Kidney epithelial cell (primary cell): ENCODE measurements at regions not wholly inside any gene's neighbourhood (a gene's known extent, or its start where the extent isn't known, plus 50 kb on each side); places are given as distances from the start of the nearest gene placed in this dataset.

ENCODE experiments used
- DNase-seq: peaks from one replicate; pipeline ENCODE4 v3.0.0-alpha.2; 2010; ENCODE audit warnings: low read depth
- H3K27me3 ChIP-seq: 2 replicates; pipeline ENCODE4 v1.6.0; 2011; ENCODE audit warnings: low read length; ENCODE audit not compliant: control insufficient read depth, insufficient read depth
- H3K36me3 ChIP-seq: 2 replicates; pipeline ENCODE4 v1.5.1; 2011; ENCODE audit warnings: low read length; ENCODE audit not compliant: control insufficient read depth, insufficient read depth
- H3K4me3 ChIP-seq: 2 replicates; pipeline ENCODE4 v1.5.1; 2011; ENCODE audit warnings: low read depth, mild to moderate bottlenecking, control low read depth, low read length
- TF ChIP-seq, protein P1 (sequence below): IDR thresholded peaks from 2 replicates; pipeline ENCODE4 v1.5.1; 2011; ENCODE audit warnings: mild to moderate bottlenecking, moderate library complexity, low read length, control low read depth, inconsistent platforms; ENCODE audit not compliant: insufficient read depth, poor library complexity, severe bottlenecking

DNA sequence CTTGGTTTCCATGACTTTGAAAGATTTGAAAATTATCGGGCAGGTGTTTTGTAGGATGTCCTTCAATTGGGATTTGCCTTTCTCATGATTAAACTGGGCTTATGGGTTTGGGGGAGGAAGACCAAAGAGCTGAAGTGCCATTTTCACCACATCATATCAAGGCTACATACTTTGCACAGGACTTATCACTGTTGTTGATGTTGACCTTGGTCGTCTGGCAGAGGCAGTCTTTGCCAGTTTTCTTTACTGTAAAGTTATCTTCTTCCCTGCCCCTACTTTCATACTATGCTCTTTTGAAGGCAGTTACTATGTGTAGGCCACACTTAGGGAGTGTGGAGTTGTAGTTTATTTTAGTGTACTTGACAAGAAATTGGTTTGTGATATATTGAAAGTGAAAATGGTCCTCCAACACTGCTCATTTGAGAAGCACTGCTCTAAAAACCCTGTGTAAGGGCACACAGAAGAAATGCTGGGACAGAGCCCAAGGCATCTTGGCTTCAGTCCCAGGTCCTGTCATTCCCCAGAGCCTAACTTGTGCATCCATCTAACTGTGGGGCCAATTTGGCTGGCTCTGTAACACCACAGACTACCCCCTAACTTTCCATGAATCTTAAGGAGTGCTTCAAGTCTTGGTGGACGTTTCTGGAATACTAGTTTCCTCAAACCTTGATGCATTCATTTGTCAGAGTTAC is 384.9 kb downstream of the KCNRG start:
- TF ChIP-seq, protein P1, sequence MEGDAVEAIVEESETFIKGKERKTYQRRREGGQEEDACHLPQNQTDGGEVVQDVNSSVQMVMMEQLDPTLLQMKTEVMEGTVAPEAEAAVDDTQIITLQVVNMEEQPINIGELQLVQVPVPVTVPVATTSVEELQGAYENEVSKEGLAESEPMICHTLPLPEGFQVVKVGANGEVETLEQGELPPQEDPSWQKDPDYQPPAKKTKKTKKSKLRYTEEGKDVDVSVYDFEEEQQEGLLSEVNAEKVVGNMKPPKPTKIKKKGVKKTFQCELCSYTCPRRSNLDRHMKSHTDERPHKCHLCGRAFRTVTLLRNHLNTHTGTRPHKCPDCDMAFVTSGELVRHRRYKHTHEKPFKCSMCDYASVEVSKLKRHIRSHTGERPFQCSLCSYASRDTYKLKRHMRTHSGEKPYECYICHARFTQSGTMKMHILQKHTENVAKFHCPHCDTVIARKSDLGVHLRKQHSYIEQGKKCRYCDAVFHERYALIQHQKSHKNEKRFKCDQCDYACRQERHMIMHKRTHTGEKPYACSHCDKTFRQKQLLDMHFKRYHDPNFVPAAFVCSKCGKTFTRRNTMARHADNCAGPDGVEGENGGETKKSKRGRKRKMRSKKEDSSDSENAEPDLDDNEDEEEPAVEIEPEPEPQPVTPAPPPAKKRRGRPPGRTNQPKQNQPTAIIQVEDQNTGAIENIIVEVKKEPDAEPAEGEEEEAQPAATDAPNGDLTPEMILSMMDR, result no peak
- H3K4me3 ChIP-seq, result no peak overlapping the region
- no peaks in the 10 kb centered on the region for H3K27me3 ChIP-seq
- H3K36me3 ChIP-seq, result no peaks in the 10 kb centered on the region
- no peak for DNase-seq

DNA sequence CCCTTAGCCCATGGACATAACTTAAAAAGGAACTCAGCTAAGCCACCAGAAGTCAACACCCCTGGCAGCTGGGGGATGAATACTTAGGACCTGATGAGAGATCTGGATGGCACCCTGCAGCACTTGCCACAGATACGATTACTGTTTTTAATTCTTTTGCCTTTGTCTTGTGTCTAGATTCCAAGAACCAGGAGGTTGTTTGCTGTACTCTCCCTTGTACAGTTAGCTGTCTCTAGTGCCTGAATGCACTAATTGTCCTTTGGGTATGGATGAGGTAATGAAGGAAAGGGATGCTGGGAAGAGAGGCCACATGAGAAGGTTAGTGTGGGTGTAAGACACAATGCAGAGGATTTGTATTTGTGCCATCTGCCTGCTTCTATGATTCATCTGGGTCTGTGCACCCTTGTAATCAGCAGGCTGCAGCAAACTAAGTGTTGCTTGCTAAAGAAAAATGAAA is 385.8 kb downstream of the KCNRG start:
- H3K27me3 ChIP-seq, result no peaks in the 10 kb centered on the region
- TF ChIP-seq, protein P1, result no peak
- H3K36me3 ChIP-seq, result no peaks in the 10 kb centered on the region
- no peak overlapping the region for H3K4me3 ChIP-seq
- peak; percentile 58 for DNase-seq

DNA sequence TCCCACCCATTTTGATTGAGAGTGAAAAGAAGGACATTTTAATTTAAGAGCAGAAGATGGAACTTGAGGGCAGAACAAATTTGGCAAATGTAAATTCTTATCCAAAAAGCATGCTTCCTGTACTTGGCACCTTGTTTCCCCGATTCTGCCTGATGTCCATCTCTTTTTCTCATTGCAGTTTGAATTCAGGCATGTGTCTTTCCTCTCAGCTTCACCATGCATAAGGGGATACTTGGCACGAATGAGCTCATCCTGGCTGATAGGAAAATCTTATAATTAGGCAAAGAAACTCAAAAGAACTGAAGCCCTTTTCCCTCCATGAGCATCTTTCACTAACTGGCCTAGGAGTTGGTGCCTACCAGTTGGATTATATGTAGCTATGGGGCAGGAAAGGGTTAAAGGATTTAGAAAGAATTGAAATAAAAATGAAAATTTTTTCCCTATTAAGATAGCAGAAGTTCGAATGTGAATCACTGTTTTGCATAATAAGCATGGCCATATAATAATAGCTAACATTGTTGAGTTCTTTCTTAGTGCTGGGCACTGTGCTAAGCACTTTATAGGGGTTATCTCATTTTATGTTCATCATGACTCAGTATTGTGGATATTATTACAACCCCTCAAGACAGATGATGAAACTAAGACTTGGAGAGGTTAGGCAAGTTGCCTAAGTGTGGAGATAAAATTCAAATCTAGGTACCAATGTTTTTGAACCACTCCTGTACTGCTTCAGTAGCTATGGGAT is 386.6 kb downstream of the KCNRG start:
- no peak overlapping the region for H3K4me3 ChIP-seq
- TF ChIP-seq, protein P1, result no peak
- DNase-seq, result no peak
- no peaks in the 10 kb centered on the region for H3K36me3 ChIP-seq
- H3K27me3 ChIP-seq, result no peaks in the 10 kb centered on the region

DNA sequence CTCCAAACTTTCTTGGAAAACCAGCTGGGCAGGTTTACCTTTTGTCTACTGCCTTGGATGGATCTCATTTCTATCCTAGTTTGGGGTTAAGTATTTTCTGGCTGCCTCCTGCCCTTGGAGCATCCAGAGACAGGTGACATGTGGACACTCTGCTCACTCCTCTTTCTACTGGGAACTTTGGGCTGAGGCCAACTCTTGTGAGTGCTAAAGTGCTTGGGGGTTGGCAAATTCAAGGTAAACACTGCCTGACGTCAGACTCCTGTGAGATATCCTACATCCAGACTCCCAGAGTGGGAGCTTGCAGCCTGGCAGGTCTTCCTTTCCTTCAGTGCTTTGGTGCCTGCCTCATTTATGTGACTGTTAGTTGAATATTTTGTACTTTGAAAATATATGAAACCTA is 388.1 kb downstream of the KCNRG start:
- H3K36me3 ChIP-seq, result no peaks in the 10 kb centered on the region
- H3K27me3 ChIP-seq, result no peaks in the 10 kb centered on the region
- H3K4me3 ChIP-seq, result no peak overlapping the region
- TF ChIP-seq, protein P1, result no peak
- no peak for DNase-seq

DNA sequence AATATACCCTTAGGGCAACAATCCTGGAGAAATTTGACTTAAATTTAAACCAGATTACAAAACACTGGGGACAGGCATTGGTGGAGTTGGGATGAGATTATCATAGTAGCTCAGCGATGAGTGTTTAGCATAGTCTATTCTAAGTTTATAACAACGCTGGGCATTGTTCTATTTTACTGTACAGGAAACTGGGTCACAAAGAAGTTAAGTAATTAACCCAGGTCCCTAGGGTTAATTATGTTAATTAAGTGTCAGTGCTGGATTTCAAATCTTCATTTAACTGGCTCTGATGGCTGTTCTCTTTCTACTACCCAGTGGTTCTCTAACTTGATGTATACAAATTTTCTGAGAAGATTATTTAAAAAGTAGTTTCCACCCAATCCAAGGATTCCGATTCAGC is 388.9 kb downstream of the KCNRG start:
- no peaks in the 10 kb centered on the region for H3K36me3 ChIP-seq
- TF ChIP-seq, protein P1, result no peak

DNA sequence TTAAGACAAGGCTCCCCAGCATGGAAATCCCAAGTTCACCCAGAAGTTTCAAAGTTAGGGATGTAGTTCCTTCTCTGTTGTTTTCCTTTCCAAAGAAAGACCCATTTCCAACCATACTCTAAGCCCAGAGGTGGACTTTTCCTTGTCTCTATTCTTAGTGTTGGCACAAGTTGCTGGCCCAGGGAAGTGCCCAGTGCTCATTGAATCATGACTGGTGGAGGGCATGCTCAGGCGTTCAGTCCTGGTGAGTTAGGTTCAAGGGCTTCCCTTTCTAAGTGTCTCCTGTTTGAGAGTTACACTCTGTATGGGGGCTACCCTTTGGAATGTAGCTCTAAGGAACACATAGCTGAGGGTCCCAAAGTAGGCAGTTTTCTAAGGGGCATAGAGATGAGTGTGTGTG is 389.5 kb downstream of the KCNRG start:
- Histone ChIP-seq H3K36me3 (no peaks in the 10 kb centered on the region), H3K4me3 (no peak overlapping the region), H3K27me3 (no peaks in the 10 kb centered on the region)
- TF ChIP-seq, protein P1, result no peak
- no peak for DNase-seq

More for the DNA sequence above, 388.9 kb downstream of the KCNRG start:
- no peak for DNase-seq
- no peaks in the 10 kb centered on the region for H3K27me3 ChIP-seq
- no peak overlapping the region for H3K4me3 ChIP-seq
